SU-DHL-6 (cell line): ENCODE measurements at regions not wholly inside any gene's neighbourhood (a gene's known extent, or its start where the extent isn't known, plus 50 kb on each side); places are given as distances from the start of the nearest gene placed in this dataset.

Experiments
- H2AFZ ChIP-seq: fragments of 200-600 bp; sonication (generic); 2 replicates; pipeline ENCODE4 v1.6.1; 2014; ENCODE audit warnings: low read depth, mild to moderate bottlenecking, moderate library complexity, mixed read lengths, antibody characterized with exemption, low read length; ENCODE audit not compliant: severe bottlenecking
- H3F3A ChIP-seq: fragments of 200-600 bp; shearing (Covaris generic); 2 replicates; pipeline ENCODE4 v1.6.0; 2016; ENCODE audit warnings: antibody characterized with exemption, mild to moderate bottlenecking; ENCODE audit not compliant: insufficient read depth
- H3K27ac ChIP-seq: fragments of 200-600 bp; sonication (generic); 2 replicates; pipeline ENCODE4 v1.5.1; 2016; ENCODE audit warnings: low read depth, mild to moderate bottlenecking, low read length, moderate library complexity, mixed read lengths
- H3K27me3 ChIP-seq: fragments of 200-600 bp; sonication (generic), shearing (Covaris generic); 2 replicates; pipeline ENCODE4 v1.6.0; 2014; ENCODE audit warnings: mild to moderate bottlenecking, low read length
- H3K36me3 ChIP-seq: fragments of 200-600 bp; sonication (generic); 2 replicates; pipeline ENCODE4 v1.6.1; 2014; ENCODE audit warnings: mild to moderate bottlenecking, low read length, mixed read lengths
- H3K4me2 ChIP-seq: fragments of 300-600, 200-600 bp; shearing (Covaris generic), sonication (generic); 2 replicates; pipeline ENCODE4 v1.6.0; 2014; ENCODE audit warnings: low read length, low read depth, mild to moderate bottlenecking; ENCODE audit not compliant: poor library complexity, severe bottlenecking
- H3K4me3 ChIP-seq: fragments of 200-600 bp; sonication (generic); 2 replicates; pipeline ENCODE4 v1.5.1; 2014; ENCODE audit warnings: antibody characterized with exemption, low read length, mild to moderate bottlenecking, mixed read lengths; ENCODE audit not compliant: insufficient read depth, poor library complexity, severe bottlenecking
- H3K79me2 ChIP-seq: fragments of 200-600 bp; sonication (generic); 2 replicates; pipeline ENCODE4 v1.6.1; 2014; ENCODE audit warnings: mild to moderate bottlenecking, low read length, moderate library complexity; ENCODE audit not compliant: insufficient read depth
- H3K9ac ChIP-seq: fragments of 200-600 bp; sonication (generic); 2 replicates; pipeline ENCODE4 v1.7.0; 2014; ENCODE audit warnings: mild to moderate bottlenecking, low read length
- H3K9me2 ChIP-seq: fragments of 200-600 bp; sonication (generic); replicated peaks from 2 replicates; pipeline ENCODE4 v1.6.1; 2014; ENCODE audit warnings: low read length; ENCODE audit not compliant: insufficient read depth
- H3K9me3 ChIP-seq: fragments of 200-600 bp; sonication (generic); 2 replicates; pipeline ENCODE4 v1.6.1; 2014; ENCODE audit warnings: low read length, mixed read lengths; ENCODE audit not compliant: insufficient read depth
- H4K20me1 ChIP-seq: fragments of 200-600 bp; sonication (generic); 2 replicates; pipeline ENCODE4 v1.6.1; 2014; ENCODE audit warnings: low read depth, mild to moderate bottlenecking, antibody characterized with exemption, low read length, moderate library complexity, mixed read lengths
- CTCF ChIP-seq: fragments of 200-600 bp; sonication (generic); IDR thresholded peaks from one replicate; pipeline ENCODE4 v1.5.1; 2017; ENCODE audit warnings: antibody characterized with exemption, mild to moderate bottlenecking, low read length, moderate library complexity; ENCODE audit not compliant: insufficient read depth, poor library complexity, severe bottlenecking
- EZH2phosphoT487 ChIP-seq: fragments of 200-600 bp; sonication (generic), shearing (Covaris generic); conservative IDR thresholded peaks from 2 replicates; pipeline ENCODE4 v1.6.1; 2018; ENCODE audit warnings: mild to moderate bottlenecking, antibody characterized with exemption, low read length, moderate library complexity, mixed read lengths

- no peaks in the 10 kb centered on the region for H3K27me3 ChIP-seq
- no peaks in the 10 kb centered on the region for H3K36me3 ChIP-seq
- no peaks in the 10 kb centered on the region for H3K9me3 ChIP-seq
- TF ChIP-seq EZH2phosphoT487 (no peak), CTCF (no peak)
- H4K20me1 ChIP-seq, result no peaks in the 10 kb centered on the region
- H3F3A ChIP-seq, result no peaks in the 10 kb centered on the region
- H3K9ac ChIP-seq, result no peak overlapping the region
- no peak overlapping the region for H3K27ac ChIP-seq
- H3K4me2 ChIP-seq, result no peak overlapping the region
- H3K9me2 ChIP-seq, result no peaks in the 10 kb centered on the region
- no peaks in the 10 kb centered on the region for H3K79me2 ChIP-seq
- H3K4me3 ChIP-seq, result no peak overlapping the region
- H2AFZ ChIP-seq, result no peak overlapping the region
Observed at GRCh38 chr2:41791523-41791922, 256.3 kb upstream of the PKDCC start.

GRCh38 chr2:41803361-41803760 is 244.5 kb upstream of the PKDCC start:
- H3K9ac ChIP-seq, result no peak overlapping the region
- no peaks in the 10 kb centered on the region for H3K79me2 ChIP-seq
- no peak overlapping the region for H3K4me3 ChIP-seq
- H3K9me2 ChIP-seq, result no peaks in the 10 kb centered on the region
- no peak overlapping the region for H3K4me2 ChIP-seq
- H3K9me3 ChIP-seq, result no peaks in the 10 kb centered on the region
- no peaks in the 10 kb centered on the region for H3K27me3 ChIP-seq
- no peaks in the 10 kb centered on the region for H3F3A ChIP-seq
- H4K20me1 ChIP-seq, result no peaks in the 10 kb centered on the region
- H3K27ac ChIP-seq, result no peak overlapping the region
- no peaks in the 10 kb centered on the region for H3K36me3 ChIP-seq
- H2AFZ ChIP-seq, result no peak overlapping the region
- TF ChIP-seq EZH2phosphoT487, result no peak
- TF ChIP-seq CTCF, result no peak

DNA sequence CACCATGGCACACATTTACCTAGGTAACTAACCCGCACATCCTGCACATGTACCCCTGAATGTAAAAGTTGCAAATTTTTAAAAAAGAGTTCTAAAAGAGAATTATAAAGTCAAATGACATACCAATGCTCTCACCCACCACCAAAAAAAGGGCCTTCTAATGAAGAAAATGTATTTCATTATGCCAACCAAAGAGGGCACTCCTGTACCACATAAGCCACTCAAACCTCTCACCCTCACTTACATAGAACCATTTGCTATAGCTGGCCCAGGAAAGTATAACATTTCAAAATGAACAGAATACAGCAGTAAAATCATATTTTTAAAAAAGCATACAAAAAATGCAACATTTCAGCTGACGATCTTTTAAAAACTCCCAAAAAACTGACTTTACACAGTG is 241.5 kb upstream of the PKDCC start:
- Histone ChIP-seq H3K4me2 (no peak overlapping the region), H2AFZ (no peak overlapping the region), H4K20me1 (no peaks in the 10 kb centered on the region), H3K9me2 (no peaks in the 10 kb centered on the region), H3K9me3 (no peaks in the 10 kb centered on the region), H3K79me2 (no peaks in the 10 kb centered on the region), H3K4me3 (no peak overlapping the region), H3K27me3 (no peaks in the 10 kb centered on the region), H3F3A (no peaks in the 10 kb centered on the region), H3K27ac (no peak overlapping the region), H3K36me3 (no peaks in the 10 kb centered on the region), H3K9ac (no peak overlapping the region)
- TF ChIP-seq EZH2phosphoT487 (no peak), CTCF (no peak)

DNA sequence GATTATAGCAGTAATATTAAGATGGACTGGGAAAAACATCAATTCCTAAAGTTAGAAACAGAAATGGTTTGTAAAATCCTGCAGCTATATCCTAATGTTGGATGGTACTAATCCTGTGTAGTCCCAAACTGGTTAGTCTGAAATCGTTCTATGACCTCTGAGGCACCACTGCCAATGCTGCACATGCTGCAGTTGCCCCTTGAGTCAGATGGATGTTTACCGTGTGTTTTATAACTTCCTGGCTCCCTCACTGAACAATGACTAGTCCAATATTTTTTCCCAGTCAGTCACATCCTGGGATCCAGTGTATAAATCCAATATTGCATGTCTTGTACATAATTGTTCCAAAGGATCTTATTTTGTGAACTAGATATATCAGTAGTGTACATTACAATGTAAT is 226.7 kb upstream of the PKDCC start:
- Histone ChIP-seq H2AFZ (no peak overlapping the region), H3K4me3 (no peak overlapping the region), H3K79me2 (no peaks in the 10 kb centered on the region), H4K20me1 (no peaks in the 10 kb centered on the region), H3K9ac (no peak overlapping the region), H3K36me3 (no peaks in the 10 kb centered on the region), H3K9me2 (no peaks in the 10 kb centered on the region), H3K9me3 (no peaks in the 10 kb centered on the region), H3K4me2 (no peak overlapping the region), H3K27ac (no peak overlapping the region), H3F3A (no peaks in the 10 kb centered on the region), H3K27me3 (no peaks in the 10 kb centered on the region; the same call in 1 of the 2 replicates)
- no peak for TF ChIP-seq CTCF
- no peak for TF ChIP-seq EZH2phosphoT487
